Caco-2 (cell line): ENCODE measurements at regions not wholly inside any gene's neighbourhood (a gene's known extent, or its start where the extent isn't known, plus 50 kb on each side); places are given as distances from the start of the nearest gene placed in this dataset.

Experiments used
- BruUV-seq: library from RNA; stranded (reverse); fragments of 400-500 nt; replicated peaks from 2 replicates; lab custom pipeline; 2021; lab: Mats Ljungman, UMichigan
- CTCF ChIA-PET: fragments of 300-600 bp; sonication (Branson Sonifier 250); formaldehyde crosslinking; loops from one replicate; lab custom pipeline; 2022; ENCODE audit warnings: antibody characterized with exemption; lab: Charles Lee
- POLR2A ChIA-PET: fragments of 300-600 bp; sonication (Branson Sonifier 250); formaldehyde crosslinking; loops from one replicate; lab custom pipeline; 2022; ENCODE audit warnings: antibody characterized with exemption; lab: Charles Lee
- DNase-seq, 2 experiments: peaks; one replicate each; pipeline versions ENCODE4 v3.0.0 to v3.0.0-alpha.2; 2020 to 2022
- H3K27me3 ChIP-seq: replicated peaks from 2 replicates; pipeline ENCODE4 v1.6.0; 2011; ENCODE audit warnings: low read length; ENCODE audit not compliant: control insufficient read depth, insufficient read depth
- H3K36me3 ChIP-seq: 2 replicates; pipeline ENCODE4 v1.5.1; 2011; ENCODE audit warnings: low read length; ENCODE audit not compliant: control insufficient read depth, insufficient read depth
- H3K4me1 ChIP-seq: fragments of 250-450 bp; sonication (Bioruptor Pico); 2 replicates; pipeline ENCODE4 v1.5.1; 2020; ENCODE audit warnings: mild to moderate bottlenecking
- H3K4me3 ChIP-seq: 2 replicates; pipeline ENCODE4 v1.5.1; 2011; ENCODE audit warnings: low read depth, mild to moderate bottlenecking, control low read depth, low read length
- H3K9me3 ChIP-seq: fragments of 250-450 bp; sonication (Bioruptor Pico); 2 replicates; pipeline ENCODE4 v1.5.1; 2020; ENCODE audit warnings: mild to moderate bottlenecking, moderate library complexity
- H3K27ac Mint-ChIP-seq: one replicate; pipeline ENCODE4 v1.8.0; 2022; ENCODE audit warnings: mixed read lengths; ENCODE audit not compliant: unreplicated experiment
- H3K27me3 Mint-ChIP-seq: one replicate; pipeline ENCODE4 v1.8.0; 2022; ENCODE audit warnings: mixed read lengths; ENCODE audit not compliant: insufficient read depth, unreplicated experiment
- H3K36me3 Mint-ChIP-seq: one replicate; pipeline ENCODE4 v1.8.0; 2022; ENCODE audit warnings: mild to moderate bottlenecking, mixed read lengths; ENCODE audit not compliant: insufficient read depth, unreplicated experiment
- H3K4me1 Mint-ChIP-seq: one replicate; pipeline ENCODE4 v1.8.0; 2022; ENCODE audit warnings: low read depth, mixed read lengths; ENCODE audit not compliant: unreplicated experiment
- H3K4me3 Mint-ChIP-seq: one replicate; pipeline ENCODE4 v1.8.0; 2022; ENCODE audit warnings: mild to moderate bottlenecking, moderate library complexity, mixed read lengths; ENCODE audit not compliant: unreplicated experiment
- H3K9me3 Mint-ChIP-seq: one replicate; pipeline ENCODE4 v1.8.0; 2022; ENCODE audit warnings: mixed read lengths; ENCODE audit not compliant: unreplicated experiment
- CTCF ChIP-seq, 2 experiments: fragments of 200-600 bp in 1 of 2; IDR thresholded peaks; 1 replicate in 1 of 2; 2 replicates in 1 of 2; pipeline versions ENCODE4 v1.5.1 to v1.8.0; 2011 to 2022; ENCODE audit warnings: antibody characterized with exemption in 1 of 2, control low read depth in 1 of 2, inconsistent platforms in 1 of 2, low read depth in 1 of 2, low read length in 1 of 2, mild to moderate bottlenecking in 1 of 2, moderate library complexity in 1 of 2; ENCODE audit not compliant: insufficient read depth in 1 of 2, severe bottlenecking in 1 of 2, unreplicated experiment in 1 of 2
- intact Hi-C: fragments of 100-400 bp; cut with micrococcal nuclease; formaldehyde crosslinking; loops from one replicate; pipeline ENCODE4 v1.10.0; 2022; ENCODE audit not compliant: unreplicated experiment

GRCh38 chr9:78505546-78505945 lies 208.6 kb downstream of the PSAT1 start:
- no peaks in the 10 kb centered on the region for H3K27me3 Mint-ChIP-seq
- POLR2A ChIA-PET: no interaction called here
- Histone ChIP-seq H3K4me1 (no peaks in the 10 kb centered on the region), H3K36me3 (no peaks in the 10 kb centered on the region), H3K27me3 (no peaks in the 10 kb centered on the region), H3K9me3 (no peaks in the 10 kb centered on the region), H3K4me3 (no peak overlapping the region)
- no peak for TF ChIP-seq CTCF (IDR thresholded peaks at IDR 0.05; ENCODE audit: insufficient read depth in 1 of 2, low read depth in 1 of 2, low read length in 1 of 2, severe bottlenecking in 1 of 2, unreplicated experiment in 1 of 2)
- intact Hi-C loops: no loop called here
- H3K4me3 Mint-ChIP-seq: no peak overlapping the region
- H3K36me3 Mint-ChIP-seq: peaks cover 6% of the 10 kb centered on the region
- BruUV-seq: no TSS peak
- H3K27ac Mint-ChIP-seq: no peak overlapping the region
- H3K9me3 Mint-ChIP-seq: no peaks in the 10 kb centered on the region
- CTCF ChIA-PET: no interaction called here
- H3K4me1 Mint-ChIP-seq: no peaks in the 10 kb centered on the region
- no peak for DNase-seq

GRCh38 chr9:78507037-78507436 lies 210.1 kb downstream of the PSAT1 start:
- Histone ChIP-seq H3K4me3 (no peak overlapping the region), H3K9me3 (no peaks in the 10 kb centered on the region), H3K27me3 (no peaks in the 10 kb centered on the region), H3K36me3 (no peaks in the 10 kb centered on the region), H3K4me1 (no peaks in the 10 kb centered on the region)
- POLR2A ChIA-PET: no interaction called here
- H3K9me3 Mint-ChIP-seq: no peaks in the 10 kb centered on the region
- H3K36me3 Mint-ChIP-seq: peaks cover 6% of the 10 kb centered on the region
- no TSS peak for BruUV-seq
- H3K27me3 Mint-ChIP-seq: no peaks in the 10 kb centered on the region
- H3K27ac Mint-ChIP-seq: no peak overlapping the region
- H3K4me3 Mint-ChIP-seq: no peak overlapping the region
- no peak for DNase-seq
- no peak for TF ChIP-seq CTCF (IDR thresholded peaks at IDR 0.05; ENCODE audit: insufficient read depth in 1 of 2, low read depth in 1 of 2, low read length in 1 of 2, severe bottlenecking in 1 of 2, unreplicated experiment in 1 of 2)
- intact Hi-C loops: no loop called here
- H3K4me1 Mint-ChIP-seq: no peaks in the 10 kb centered on the region
- CTCF ChIA-PET: no interaction called here

- Mint-ChIP-seq H3K9me3 (no peaks in the 10 kb centered on the region), H3K27ac (no peak overlapping the region), H3K27me3 (no peaks in the 10 kb centered on the region), H3K4me1 (no peaks in the 10 kb centered on the region), H3K36me3 (no peaks in the 10 kb centered on the region), H3K4me3 (no peak overlapping the region)
- Histone ChIP-seq H3K4me3 (no peak overlapping the region), H3K36me3 (no peaks in the 10 kb centered on the region), H3K27me3 (no peaks in the 10 kb centered on the region), H3K4me1 (no peaks in the 10 kb centered on the region), H3K9me3 (no peaks in the 10 kb centered on the region)
- ChIA-PET POLR2A (no interaction called here), CTCF (no interaction called here)
- no peak for DNase-seq
- no peak for TF ChIP-seq CTCF (IDR thresholded peaks at IDR 0.05; ENCODE audit: insufficient read depth in 1 of 2, low read depth in 1 of 2, low read length in 1 of 2, severe bottlenecking in 1 of 2, unreplicated experiment in 1 of 2)
- BruUV-seq: no TSS peak
- intact Hi-C loops: no loop called here
Measured at GRCh38 chr9:78510035-78510434, 213.1 kb downstream of the PSAT1 start.
